Liver (tissue), 8 donors: ENCODE measurements at regions not wholly inside any gene's neighbourhood (a gene's known extent, or its start where the extent isn't known, plus 50 kb on each side); places are given as distances from the start of the nearest gene placed in this dataset.

Source experiments
- DNase-seq: peaks from one replicate; pipeline ENCODE4 v3.0.0-alpha.2; 2017; ENCODE audit warnings: low spot score
- H3K27ac ChIP-seq, 2 donors: one replicate each; pipeline ENCODE4 v1.7.0; 2013; ENCODE audit warnings: inconsistent platforms in 2 of 2, low read length in 2 of 2, control low read depth in 1 of 2, low read depth in 1 of 2, mild to moderate bottlenecking in 1 of 2
- H3K27me3 ChIP-seq, 4 donors: one replicate each; pipeline versions ENCODE4 v1.6.1 to v1.7.0; 2013; ENCODE audit warnings: low read length in 3 of 4, inconsistent platforms in 1 of 4, mild to moderate bottlenecking in 1 of 4, moderate library complexity in 1 of 4; ENCODE audit not compliant: control insufficient read depth in 4 of 4, insufficient read depth in 4 of 4
- H3K36me3 ChIP-seq, 4 donors: one replicate each; pipeline versions ENCODE4 v1.6.1 to v1.7.0; 2013; ENCODE audit warnings: low read length in 3 of 4, mild to moderate bottlenecking in 3 of 4, low read depth in 1 of 4, moderate library complexity in 1 of 4; ENCODE audit not compliant: control insufficient read depth in 4 of 4, insufficient read depth in 3 of 4
- H3K4me1 ChIP-seq, 4 donors: one replicate each; pipeline versions ENCODE4 v1.6.1 to v1.7.0; 2013; ENCODE audit warnings: low read length in 3 of 4, mild to moderate bottlenecking in 3 of 4, moderate library complexity in 1 of 4; ENCODE audit not compliant: control insufficient read depth in 4 of 4, insufficient read depth in 4 of 4
- H3K4me3 ChIP-seq, 3 donors: one replicate each; pipeline versions ENCODE4 v1.6.1 to v1.7.0; 2013; ENCODE audit warnings: low read length in 3 of 3, control low read depth in 1 of 3, low read depth in 1 of 3, mild to moderate bottlenecking in 1 of 3
- H3K9ac ChIP-seq, 2 donors: one replicate each; pipeline ENCODE4 v1.7.0; 2013; ENCODE audit warnings: low read length in 2 of 2, mild to moderate bottlenecking in 2 of 2, moderate library complexity in 2 of 2, control low read depth in 1 of 2, low read depth in 1 of 2
- H3K9me3 ChIP-seq, 4 donors: one replicate each; pipeline versions ENCODE4 v1.6.1 to v1.7.0; 2013; ENCODE audit warnings: low read length in 3 of 4; ENCODE audit not compliant: control insufficient read depth in 4 of 4
- ATF3 ChIP-seq: IDR thresholded peaks from 2 replicates; pipeline ENCODE4 v1.6.1; 2016; ENCODE audit warnings: antibody characterized with exemption
- CTCF ChIP-seq: fragments of 150-350 bp; IDR thresholded peaks from 2 replicates; pipeline ENCODE4 v1.5.1; 2017; ENCODE audit warnings: improper control_type of control experiment, low read depth, low read length; ENCODE audit not compliant: missing input control
- EGR1 ChIP-seq, 2 donors: IDR thresholded peaks; 2 replicates each; pipeline ENCODE4 v1.6.1; 2016 to 2018; ENCODE audit warnings: antibody characterized with exemption in 2 of 2, low read depth in 2 of 2
- FOXA1 ChIP-seq: IDR thresholded peaks from 2 replicates; pipeline ENCODE4 v1.6.1; 2016; ENCODE audit warnings: antibody characterized with exemption
- FOXA2 ChIP-seq: IDR thresholded peaks from 2 replicates; pipeline ENCODE4 v1.6.1; 2016; ENCODE audit warnings: antibody characterized with exemption
- GABPA ChIP-seq, 2 donors: IDR thresholded peaks in 1 of 2; conservative IDR thresholded peaks in 1 of 2; 2 replicates each; pipeline ENCODE4 v1.6.1; 2016; ENCODE audit warnings: antibody characterized with exemption in 2 of 2, mild to moderate bottlenecking in 1 of 2, moderate library complexity in 1 of 2
- HNF4A ChIP-seq, 2 donors: conservative IDR thresholded peaks; 2 replicates each; pipeline ENCODE4 v1.6.1; 2016; ENCODE audit warnings: antibody characterized with exemption in 2 of 2, mild to moderate bottlenecking in 2 of 2
- HNF4G ChIP-seq: IDR thresholded peaks from 2 replicates; pipeline ENCODE4 v1.6.1; 2016; ENCODE audit warnings: antibody characterized with exemption
- JUND ChIP-seq, 2 donors: IDR thresholded peaks; 2 replicates each; pipeline ENCODE4 v1.6.1; 2016; ENCODE audit warnings: antibody characterized with exemption in 2 of 2
- MAX ChIP-seq: IDR thresholded peaks from 2 replicates; pipeline ENCODE4 v1.6.1; 2016; ENCODE audit warnings: antibody characterized with exemption
- NR2F2 ChIP-seq: IDR thresholded peaks from 2 replicates; pipeline ENCODE4 v1.6.1; 2016; ENCODE audit warnings: antibody characterized with exemption
- RAD21 ChIP-seq, 2 donors: IDR thresholded peaks; 2 replicates each; pipeline ENCODE4 v1.6.1; 2016; ENCODE audit warnings: antibody characterized with exemption in 2 of 2, mild to moderate bottlenecking in 2 of 2
- RXRA ChIP-seq, 2 donors: IDR thresholded peaks; 2 replicates each; pipeline ENCODE4 v1.6.1; 2017 to 2018; ENCODE audit warnings: antibody characterized with exemption in 2 of 2, mild to moderate bottlenecking in 1 of 2
- SP1 ChIP-seq: IDR thresholded peaks from 2 replicates; pipeline ENCODE4 v1.6.1; 2018; ENCODE audit warnings: antibody characterized with exemption, mild to moderate bottlenecking
- TAF1 ChIP-seq: conservative IDR thresholded peaks from 2 replicates; pipeline ENCODE4 v1.6.1; 2016; ENCODE audit warnings: antibody characterized with exemption, mild to moderate bottlenecking
- YY1 ChIP-seq: IDR thresholded peaks from 2 replicates; pipeline ENCODE4 v1.6.1; 2016; ENCODE audit warnings: antibody characterized with exemption, mild to moderate bottlenecking
- WGBS: extraction: QIAGEN DNeasy Blood & Tissue Kit; methylation state at CpG from one replicate; pipeline ENCODE4 v1.1.7; 2013; 5-methylcytosine and 5-hydroxymethylcytosine counted together
- TF ChIP-seq, protein P1 (sequence below): IDR thresholded peaks from 2 replicates; pipeline ENCODE4 v1.6.1; 2016; ENCODE audit warnings: antibody characterized with exemption
- TF ChIP-seq, protein P2 (sequence below): IDR thresholded peaks from 2 replicates; pipeline ENCODE4 v1.6.1; 2016; ENCODE audit warnings: antibody characterized with exemption, mild to moderate bottlenecking
- donor health status: healthy.
- donor health status: healthy.
- donor health status: healthy.
- donor health status: healthy.
- donor health status: healthy.

DNA sequence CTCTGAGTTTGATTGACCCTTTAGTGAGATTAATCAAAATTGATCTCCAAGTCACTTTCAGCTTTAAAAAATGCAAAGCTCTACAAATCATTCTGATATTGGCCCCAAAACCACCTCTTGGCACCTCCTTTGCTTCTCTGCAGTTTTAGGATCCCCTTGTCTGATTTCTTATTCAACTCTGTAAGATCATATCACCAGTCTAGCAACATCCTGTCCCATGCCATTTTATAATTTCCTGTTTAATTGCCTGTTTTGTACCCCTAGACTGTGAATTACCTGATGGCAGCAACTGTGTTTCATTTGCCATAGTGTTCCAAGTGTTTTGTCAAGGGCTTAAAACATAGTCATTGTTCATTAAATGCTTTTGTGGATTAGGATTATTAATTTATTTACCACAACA, 406.3 kb upstream of the TRIB2 start (continued):
- TF ChIP-seq CTCF (no peak), YY1 (no peak)

GRCh38 chr2:12313445-12314126, 403.1 kb upstream of the TRIB2 start:
- no peak overlapping the region for H3K27ac ChIP-seq
- H3K27me3 ChIP-seq = no peaks in the 10 kb centered on the region
- no peak for TF ChIP-seq NR2F2
- TF ChIP-seq HNF4G = no peak
- no peak for TF ChIP-seq RXRA (IDR thresholded peaks at IDR 0.05)
- TF ChIP-seq GABPA (IDR thresholded peaks at IDR 0.05 in 1 of 2, conservative IDR thresholded peaks at IDR 0.05 in 1 of 2) = no peak
- TF ChIP-seq FOXA2 = no peak
- no peak for TF ChIP-seq TAF1
- no peak for TF ChIP-seq YY1
- TF ChIP-seq ATF3 = no peak
- TF ChIP-seq, protein P1, sequence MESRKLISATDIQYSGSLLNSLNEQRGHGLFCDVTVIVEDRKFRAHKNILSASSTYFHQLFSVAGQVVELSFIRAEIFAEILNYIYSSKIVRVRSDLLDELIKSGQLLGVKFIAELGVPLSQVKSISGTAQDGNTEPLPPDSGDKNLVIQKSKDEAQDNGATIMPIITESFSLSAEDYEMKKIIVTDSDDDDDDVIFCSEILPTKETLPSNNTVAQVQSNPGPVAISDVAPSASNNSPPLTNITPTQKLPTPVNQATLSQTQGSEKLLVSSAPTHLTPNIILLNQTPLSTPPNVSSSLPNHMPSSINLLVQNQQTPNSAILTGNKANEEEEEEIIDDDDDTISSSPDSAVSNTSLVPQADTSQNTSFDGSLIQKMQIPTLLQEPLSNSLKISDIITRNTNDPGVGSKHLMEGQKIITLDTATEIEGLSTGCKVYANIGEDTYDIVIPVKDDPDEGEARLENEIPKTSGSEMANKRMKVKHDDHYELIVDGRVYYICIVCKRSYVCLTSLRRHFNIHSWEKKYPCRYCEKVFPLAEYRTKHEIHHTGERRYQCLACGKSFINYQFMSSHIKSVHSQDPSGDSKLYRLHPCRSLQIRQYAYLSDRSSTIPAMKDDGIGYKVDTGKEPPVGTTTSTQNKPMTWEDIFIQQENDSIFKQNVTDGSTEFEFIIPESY = no peak
- TF ChIP-seq, protein P2, sequence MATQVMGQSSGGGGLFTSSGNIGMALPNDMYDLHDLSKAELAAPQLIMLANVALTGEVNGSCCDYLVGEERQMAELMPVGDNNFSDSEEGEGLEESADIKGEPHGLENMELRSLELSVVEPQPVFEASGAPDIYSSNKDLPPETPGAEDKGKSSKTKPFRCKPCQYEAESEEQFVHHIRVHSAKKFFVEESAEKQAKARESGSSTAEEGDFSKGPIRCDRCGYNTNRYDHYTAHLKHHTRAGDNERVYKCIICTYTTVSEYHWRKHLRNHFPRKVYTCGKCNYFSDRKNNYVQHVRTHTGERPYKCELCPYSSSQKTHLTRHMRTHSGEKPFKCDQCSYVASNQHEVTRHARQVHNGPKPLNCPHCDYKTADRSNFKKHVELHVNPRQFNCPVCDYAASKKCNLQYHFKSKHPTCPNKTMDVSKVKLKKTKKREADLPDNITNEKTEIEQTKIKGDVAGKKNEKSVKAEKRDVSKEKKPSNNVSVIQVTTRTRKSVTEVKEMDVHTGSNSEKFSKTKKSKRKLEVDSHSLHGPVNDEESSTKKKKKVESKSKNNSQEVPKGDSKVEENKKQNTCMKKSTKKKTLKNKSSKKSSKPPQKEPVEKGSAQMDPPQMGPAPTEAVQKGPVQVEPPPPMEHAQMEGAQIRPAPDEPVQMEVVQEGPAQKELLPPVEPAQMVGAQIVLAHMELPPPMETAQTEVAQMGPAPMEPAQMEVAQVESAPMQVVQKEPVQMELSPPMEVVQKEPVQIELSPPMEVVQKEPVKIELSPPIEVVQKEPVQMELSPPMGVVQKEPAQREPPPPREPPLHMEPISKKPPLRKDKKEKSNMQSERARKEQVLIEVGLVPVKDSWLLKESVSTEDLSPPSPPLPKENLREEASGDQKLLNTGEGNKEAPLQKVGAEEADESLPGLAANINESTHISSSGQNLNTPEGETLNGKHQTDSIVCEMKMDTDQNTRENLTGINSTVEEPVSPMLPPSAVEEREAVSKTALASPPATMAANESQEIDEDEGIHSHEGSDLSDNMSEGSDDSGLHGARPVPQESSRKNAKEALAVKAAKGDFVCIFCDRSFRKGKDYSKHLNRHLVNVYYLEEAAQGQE = no peak
- no peak for TF ChIP-seq MAX
- TF ChIP-seq HNF4A (conservative IDR thresholded peaks at IDR 0.05) = no peak
- TF ChIP-seq SP1 = no peak
- no peak for TF ChIP-seq RAD21 (IDR thresholded peaks at IDR 0.05)
- TF ChIP-seq JUND (IDR thresholded peaks at IDR 0.05) = no peak
- TF ChIP-seq EGR1 (IDR thresholded peaks at IDR 0.05; ENCODE audit: low read depth in 2 of 2) = no peak
- TF ChIP-seq FOXA1 = no peak
- H3K4me3 ChIP-seq = no peak overlapping the region
- no peaks in the 10 kb centered on the region for H3K4me1 ChIP-seq
- no peak overlapping the region for H3K9ac ChIP-seq
- no peaks in the 10 kb centered on the region for H3K9me3 ChIP-seq
- H3K36me3 ChIP-seq = no peaks in the 10 kb centered on the region
- DNase-seq = no peak
- WGBS = 45% methylated on average over 6 of the region's 6 CpGs
